GM23338 (cell line): ENCODE measurements at regions not wholly inside any gene's neighbourhood (a gene's known extent, or its start where the extent isn't known, plus 50 kb on each side); places are given as distances from the start of the nearest gene placed in this dataset.

Source experiments
- ATAC-seq: fragments of 200-7000 bp; cut with Tn5 transposase; 3 replicates; pipeline ENCODE4 v1.9.1; 2020
- DNase-seq: peaks from one replicate; pipeline ENCODE4 v3.0.0-alpha.2; 2015; ENCODE audit warnings: low spot score
- H2AFZ ChIP-seq: fragments of 200-600 bp; sonication (generic); 2 replicates; pipeline ENCODE4 v1.8.0; 2016; ENCODE audit warnings: antibody characterized with exemption, mild to moderate bottlenecking, moderate library complexity
- H3F3A ChIP-seq: fragments of 200-600 bp; sonication (generic); replicated peaks from 2 replicates; pipeline ENCODE4 v1.8.0; 2017; ENCODE audit warnings: antibody characterized with exemption, mixed run types, low read depth
- H3K27ac ChIP-seq: fragments of 200-600 bp; sonication (generic); 2 replicates; pipeline ENCODE4 v1.6.1; 2016; ENCODE audit warnings: low read depth
- H3K27me3 ChIP-seq: fragments of 200-600 bp; sonication (generic); 2 replicates; pipeline ENCODE4 v1.8.0; 2016; ENCODE audit warnings: mild to moderate bottlenecking, mixed run types, moderate library complexity; ENCODE audit not compliant: insufficient read depth
- H3K36me3 ChIP-seq: fragments of 200-600 bp; sonication (generic); 2 replicates; pipeline ENCODE4 v1.8.0; 2016; ENCODE audit warnings: mild to moderate bottlenecking; ENCODE audit not compliant: insufficient read depth
- H3K4me1 ChIP-seq: fragments of 200-600 bp; sonication (generic); 2 replicates; pipeline ENCODE4 v1.8.0; 2016; ENCODE audit warnings: mild to moderate bottlenecking, moderate library complexity; ENCODE audit not compliant: insufficient read depth
- H3K4me2 ChIP-seq: fragments of 200-600 bp; sonication (generic); 2 replicates; pipeline ENCODE4 v1.7.1; 2017; ENCODE audit warnings: mixed run types
- H3K4me3 ChIP-seq: fragments of 200-600 bp; sonication (generic); 2 replicates; pipeline ENCODE4 v1.6.1; 2016; ENCODE audit warnings: mixed run types
- H3K79me2 ChIP-seq: fragments of 200-600 bp; sonication (generic); replicated peaks from 2 replicates; pipeline ENCODE4 v1.8.0; 2017; ENCODE audit warnings: mild to moderate bottlenecking; ENCODE audit not compliant: insufficient read depth
- H3K9me2 ChIP-seq: fragments of 200-600 bp; sonication (generic); 2 replicates; pipeline ENCODE4 v1.8.0; 2017; ENCODE audit not compliant: insufficient read depth
- H4K20me1 ChIP-seq: fragments of 200-600 bp; sonication (generic); replicated peaks from 2 replicates; pipeline ENCODE4 v1.8.0; 2017; ENCODE audit warnings: mild to moderate bottlenecking; ENCODE audit not compliant: insufficient read depth
- H3K27ac Mint-ChIP-seq: 2 replicates; pipeline ENCODE4 v1.8.0; 2020; ENCODE audit warnings: inconsistent platforms, mild to moderate bottlenecking, moderate library complexity, mixed read lengths
- H3K27me3 Mint-ChIP-seq: 3 replicates; pipeline ENCODE4 v1.8.0; 2022; ENCODE audit warnings: low read depth, mild to moderate bottlenecking, moderate library complexity, mixed read lengths, inconsistent platforms; ENCODE audit not compliant: insufficient read depth, poor library complexity
- H3K36me3 Mint-ChIP-seq: 3 replicates; pipeline ENCODE4 v1.8.0; 2021; ENCODE audit warnings: low read depth, mild to moderate bottlenecking, inconsistent platforms, moderate library complexity, mixed read lengths
- H3K4me1 Mint-ChIP-seq: 3 replicates; pipeline ENCODE4 v1.8.0; 2020; ENCODE audit warnings: mild to moderate bottlenecking, inconsistent platforms, mixed read lengths
- H3K4me3 Mint-ChIP-seq: 3 replicates; pipeline ENCODE4 v1.8.0; 2021; ENCODE audit warnings: moderate library complexity, mild to moderate bottlenecking, inconsistent platforms, mixed read lengths
- H3K9me3 Mint-ChIP-seq: 3 replicates; pipeline ENCODE4 v1.8.0; 2020; ENCODE audit warnings: moderate library complexity, mild to moderate bottlenecking, inconsistent platforms, mixed read lengths
- CREB1 ChIP-seq: fragments of 250-450 bp; sonication (Bioruptor Pico); IDR thresholded peaks from 2 replicates; pipeline ENCODE4 v1.5.0; 2020; ENCODE audit warnings: low read depth, mild to moderate bottlenecking, moderate library complexity
- EZH2 ChIP-seq: fragments of 200-600 bp; sonication (generic); IDR thresholded peaks from one replicate; pipeline ENCODE4 v1.8.0; 2017; ENCODE audit warnings: antibody characterized with exemption, mild to moderate bottlenecking, low read depth; ENCODE audit not compliant: unreplicated experiment
- EZH2phosphoT487 ChIP-seq: fragments of 200-600 bp; sonication (generic); IDR thresholded peaks from one replicate; pipeline ENCODE4 v1.8.1; 2018; ENCODE audit warnings: antibody characterized with exemption; ENCODE audit not compliant: unreplicated experiment
- JUNB ChIP-seq: IDR thresholded peaks from one replicate; pipeline ENCODE4 v1.6.1; 2016; ENCODE audit warnings: antibody characterized with exemption; ENCODE audit not compliant: unreplicated experiment
- NANOG ChIP-seq: IDR thresholded peaks from 2 replicates; pipeline ENCODE4 v1.6.1; 2016; ENCODE audit warnings: antibody characterized with exemption, borderline replicate concordance
- STAT1 ChIP-seq: IDR thresholded peaks from one replicate; pipeline ENCODE4 v1.6.1; 2016; ENCODE audit warnings: antibody characterized with exemption; ENCODE audit not compliant: unreplicated experiment
- ZNF114 ChIP-seq: fragments of 250-450 bp; sonication (Bioruptor Pico); IDR thresholded peaks from 2 replicates; pipeline ENCODE4 v1.5.0; 2020; ENCODE audit warnings: mild to moderate bottlenecking, moderate library complexity
- ZNF331 ChIP-seq: fragments of 250-450 bp; sonication (Bioruptor Pico); IDR thresholded peaks from 2 replicates; pipeline ENCODE4 v1.5.0; 2020; ENCODE audit warnings: low read depth, mild to moderate bottlenecking, moderate library complexity
- TF ChIP-seq, protein P1 (sequence below), 2 experiments: fragments of 200-600 bp in 1 of 2; sonication (generic) in 1 of 2; conservative IDR thresholded peaks; 2 replicates each; pipeline versions ENCODE4 v1.5.1 to v1.6.1; 2016 to 2017; ENCODE audit warnings: antibody characterized with exemption in 2 of 2, low read depth in 2 of 2, mild to moderate bottlenecking in 2 of 2, moderate library complexity in 1 of 2
- TF ChIP-seq, protein P2 (sequence below): IDR thresholded peaks from one replicate; pipeline ENCODE4 v1.6.1; 2018; ENCODE audit warnings: antibody characterized with exemption; ENCODE audit not compliant: unreplicated experiment
- TF ChIP-seq, protein P3 (sequence below): fragments of 250-450 bp; sonication (Bioruptor Pico); IDR thresholded peaks from 2 replicates; pipeline ENCODE4 v1.5.0; 2020; ENCODE audit warnings: mild to moderate bottlenecking, moderate library complexity

DNA sequence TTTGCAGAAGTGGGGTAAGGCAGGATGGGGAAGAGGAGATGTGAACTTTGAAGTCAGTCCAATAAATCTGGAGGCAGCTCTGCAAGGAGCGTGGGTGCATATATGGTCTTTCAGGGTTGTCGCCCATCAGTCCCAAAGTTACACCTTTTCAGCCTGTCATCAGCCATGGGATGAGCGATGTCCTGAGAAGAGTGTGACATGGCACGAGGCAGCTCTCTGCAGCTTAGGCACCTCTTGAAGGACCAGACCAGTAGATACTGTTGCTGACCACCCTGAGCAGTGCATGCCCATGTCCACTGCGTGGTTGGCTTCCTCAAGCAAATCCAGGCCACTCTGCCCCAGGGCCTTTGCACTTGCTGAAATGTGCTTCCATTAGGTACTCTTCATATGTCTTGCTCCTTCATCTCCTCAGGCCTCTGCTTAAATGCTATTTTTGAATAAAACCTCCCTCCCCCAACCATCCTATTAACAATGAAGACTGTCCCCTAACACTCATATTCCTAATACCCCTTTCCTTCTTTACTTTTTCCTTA, 171.7 kb downstream of the ACTR3 start (continued):
- TF ChIP-seq, protein P1, sequence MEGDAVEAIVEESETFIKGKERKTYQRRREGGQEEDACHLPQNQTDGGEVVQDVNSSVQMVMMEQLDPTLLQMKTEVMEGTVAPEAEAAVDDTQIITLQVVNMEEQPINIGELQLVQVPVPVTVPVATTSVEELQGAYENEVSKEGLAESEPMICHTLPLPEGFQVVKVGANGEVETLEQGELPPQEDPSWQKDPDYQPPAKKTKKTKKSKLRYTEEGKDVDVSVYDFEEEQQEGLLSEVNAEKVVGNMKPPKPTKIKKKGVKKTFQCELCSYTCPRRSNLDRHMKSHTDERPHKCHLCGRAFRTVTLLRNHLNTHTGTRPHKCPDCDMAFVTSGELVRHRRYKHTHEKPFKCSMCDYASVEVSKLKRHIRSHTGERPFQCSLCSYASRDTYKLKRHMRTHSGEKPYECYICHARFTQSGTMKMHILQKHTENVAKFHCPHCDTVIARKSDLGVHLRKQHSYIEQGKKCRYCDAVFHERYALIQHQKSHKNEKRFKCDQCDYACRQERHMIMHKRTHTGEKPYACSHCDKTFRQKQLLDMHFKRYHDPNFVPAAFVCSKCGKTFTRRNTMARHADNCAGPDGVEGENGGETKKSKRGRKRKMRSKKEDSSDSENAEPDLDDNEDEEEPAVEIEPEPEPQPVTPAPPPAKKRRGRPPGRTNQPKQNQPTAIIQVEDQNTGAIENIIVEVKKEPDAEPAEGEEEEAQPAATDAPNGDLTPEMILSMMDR (conservative IDR thresholded peaks at IDR 0.05; ENCODE audit: low read depth in 2 of 2): no peak
- no peak for TF ChIP-seq STAT1
- TF ChIP-seq, protein P2, sequence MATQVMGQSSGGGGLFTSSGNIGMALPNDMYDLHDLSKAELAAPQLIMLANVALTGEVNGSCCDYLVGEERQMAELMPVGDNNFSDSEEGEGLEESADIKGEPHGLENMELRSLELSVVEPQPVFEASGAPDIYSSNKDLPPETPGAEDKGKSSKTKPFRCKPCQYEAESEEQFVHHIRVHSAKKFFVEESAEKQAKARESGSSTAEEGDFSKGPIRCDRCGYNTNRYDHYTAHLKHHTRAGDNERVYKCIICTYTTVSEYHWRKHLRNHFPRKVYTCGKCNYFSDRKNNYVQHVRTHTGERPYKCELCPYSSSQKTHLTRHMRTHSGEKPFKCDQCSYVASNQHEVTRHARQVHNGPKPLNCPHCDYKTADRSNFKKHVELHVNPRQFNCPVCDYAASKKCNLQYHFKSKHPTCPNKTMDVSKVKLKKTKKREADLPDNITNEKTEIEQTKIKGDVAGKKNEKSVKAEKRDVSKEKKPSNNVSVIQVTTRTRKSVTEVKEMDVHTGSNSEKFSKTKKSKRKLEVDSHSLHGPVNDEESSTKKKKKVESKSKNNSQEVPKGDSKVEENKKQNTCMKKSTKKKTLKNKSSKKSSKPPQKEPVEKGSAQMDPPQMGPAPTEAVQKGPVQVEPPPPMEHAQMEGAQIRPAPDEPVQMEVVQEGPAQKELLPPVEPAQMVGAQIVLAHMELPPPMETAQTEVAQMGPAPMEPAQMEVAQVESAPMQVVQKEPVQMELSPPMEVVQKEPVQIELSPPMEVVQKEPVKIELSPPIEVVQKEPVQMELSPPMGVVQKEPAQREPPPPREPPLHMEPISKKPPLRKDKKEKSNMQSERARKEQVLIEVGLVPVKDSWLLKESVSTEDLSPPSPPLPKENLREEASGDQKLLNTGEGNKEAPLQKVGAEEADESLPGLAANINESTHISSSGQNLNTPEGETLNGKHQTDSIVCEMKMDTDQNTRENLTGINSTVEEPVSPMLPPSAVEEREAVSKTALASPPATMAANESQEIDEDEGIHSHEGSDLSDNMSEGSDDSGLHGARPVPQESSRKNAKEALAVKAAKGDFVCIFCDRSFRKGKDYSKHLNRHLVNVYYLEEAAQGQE: no peak
- TF ChIP-seq CREB1 (CRISPR knock-in tag): no peak

DNA sequence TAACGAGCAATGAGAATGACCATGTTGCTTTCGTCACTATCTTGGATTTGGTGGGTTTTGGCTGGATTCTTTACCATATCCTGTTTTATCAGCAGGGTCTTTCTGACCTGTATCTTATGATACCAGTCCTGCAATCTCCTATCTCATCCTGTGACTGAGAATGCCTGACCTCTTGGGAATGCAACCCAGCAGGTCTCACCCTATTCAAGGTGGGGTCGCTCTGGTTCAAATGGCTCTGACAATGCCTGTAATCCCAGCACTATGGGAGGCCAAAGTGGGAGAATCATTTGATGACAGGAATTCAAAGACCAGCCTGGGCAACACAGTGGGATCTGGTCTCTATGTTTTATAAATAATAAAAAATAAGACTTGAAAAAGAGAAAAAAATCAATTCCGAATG, 173.5 kb downstream of the ACTR3 start:
- Mint-ChIP-seq H3K36me3 (no peaks in the 10 kb centered on the region), H3K4me1 (0 out of 3 replicates have a peak, but pooled peaks cover 3% of the 10 kb centered on the region), H3K4me3 (no peak overlapping the region), H3K27me3 (no peaks in the 10 kb centered on the region), H3K9me3 (peaks cover 37% of the 10 kb centered on the region), H3K27ac (no peak overlapping the region)
- Histone ChIP-seq H3K4me1 (no peaks in the 10 kb centered on the region; the same call in 1 of the 2 replicates), H4K20me1 (no peaks in the 10 kb centered on the region), H3K27ac (no peak overlapping the region), H3F3A (no peaks in the 10 kb centered on the region), H3K4me3 (no peak overlapping the region), H3K27me3 (no peaks in the 10 kb centered on the region), H3K36me3 (no peaks in the 10 kb centered on the region), H3K9me2 (no peaks in the 10 kb centered on the region), H3K4me2 (no peak overlapping the region), H3K79me2 (no peaks in the 10 kb centered on the region), H2AFZ (no peak overlapping the region)
- ATAC-seq (peak; percentile 51; the same call in 2 of the 3 replicates), DNase-seq (no peak)
- TF ChIP-seq EZH2 (no peak), ZNF114 (CRISPR knock-in tag) (no peak), ZNF331 (no peak), JUNB (no peak), EZH2phosphoT487 (no peak), STAT1 (no peak), NANOG (no peak)
- TF ChIP-seq, protein P3, sequence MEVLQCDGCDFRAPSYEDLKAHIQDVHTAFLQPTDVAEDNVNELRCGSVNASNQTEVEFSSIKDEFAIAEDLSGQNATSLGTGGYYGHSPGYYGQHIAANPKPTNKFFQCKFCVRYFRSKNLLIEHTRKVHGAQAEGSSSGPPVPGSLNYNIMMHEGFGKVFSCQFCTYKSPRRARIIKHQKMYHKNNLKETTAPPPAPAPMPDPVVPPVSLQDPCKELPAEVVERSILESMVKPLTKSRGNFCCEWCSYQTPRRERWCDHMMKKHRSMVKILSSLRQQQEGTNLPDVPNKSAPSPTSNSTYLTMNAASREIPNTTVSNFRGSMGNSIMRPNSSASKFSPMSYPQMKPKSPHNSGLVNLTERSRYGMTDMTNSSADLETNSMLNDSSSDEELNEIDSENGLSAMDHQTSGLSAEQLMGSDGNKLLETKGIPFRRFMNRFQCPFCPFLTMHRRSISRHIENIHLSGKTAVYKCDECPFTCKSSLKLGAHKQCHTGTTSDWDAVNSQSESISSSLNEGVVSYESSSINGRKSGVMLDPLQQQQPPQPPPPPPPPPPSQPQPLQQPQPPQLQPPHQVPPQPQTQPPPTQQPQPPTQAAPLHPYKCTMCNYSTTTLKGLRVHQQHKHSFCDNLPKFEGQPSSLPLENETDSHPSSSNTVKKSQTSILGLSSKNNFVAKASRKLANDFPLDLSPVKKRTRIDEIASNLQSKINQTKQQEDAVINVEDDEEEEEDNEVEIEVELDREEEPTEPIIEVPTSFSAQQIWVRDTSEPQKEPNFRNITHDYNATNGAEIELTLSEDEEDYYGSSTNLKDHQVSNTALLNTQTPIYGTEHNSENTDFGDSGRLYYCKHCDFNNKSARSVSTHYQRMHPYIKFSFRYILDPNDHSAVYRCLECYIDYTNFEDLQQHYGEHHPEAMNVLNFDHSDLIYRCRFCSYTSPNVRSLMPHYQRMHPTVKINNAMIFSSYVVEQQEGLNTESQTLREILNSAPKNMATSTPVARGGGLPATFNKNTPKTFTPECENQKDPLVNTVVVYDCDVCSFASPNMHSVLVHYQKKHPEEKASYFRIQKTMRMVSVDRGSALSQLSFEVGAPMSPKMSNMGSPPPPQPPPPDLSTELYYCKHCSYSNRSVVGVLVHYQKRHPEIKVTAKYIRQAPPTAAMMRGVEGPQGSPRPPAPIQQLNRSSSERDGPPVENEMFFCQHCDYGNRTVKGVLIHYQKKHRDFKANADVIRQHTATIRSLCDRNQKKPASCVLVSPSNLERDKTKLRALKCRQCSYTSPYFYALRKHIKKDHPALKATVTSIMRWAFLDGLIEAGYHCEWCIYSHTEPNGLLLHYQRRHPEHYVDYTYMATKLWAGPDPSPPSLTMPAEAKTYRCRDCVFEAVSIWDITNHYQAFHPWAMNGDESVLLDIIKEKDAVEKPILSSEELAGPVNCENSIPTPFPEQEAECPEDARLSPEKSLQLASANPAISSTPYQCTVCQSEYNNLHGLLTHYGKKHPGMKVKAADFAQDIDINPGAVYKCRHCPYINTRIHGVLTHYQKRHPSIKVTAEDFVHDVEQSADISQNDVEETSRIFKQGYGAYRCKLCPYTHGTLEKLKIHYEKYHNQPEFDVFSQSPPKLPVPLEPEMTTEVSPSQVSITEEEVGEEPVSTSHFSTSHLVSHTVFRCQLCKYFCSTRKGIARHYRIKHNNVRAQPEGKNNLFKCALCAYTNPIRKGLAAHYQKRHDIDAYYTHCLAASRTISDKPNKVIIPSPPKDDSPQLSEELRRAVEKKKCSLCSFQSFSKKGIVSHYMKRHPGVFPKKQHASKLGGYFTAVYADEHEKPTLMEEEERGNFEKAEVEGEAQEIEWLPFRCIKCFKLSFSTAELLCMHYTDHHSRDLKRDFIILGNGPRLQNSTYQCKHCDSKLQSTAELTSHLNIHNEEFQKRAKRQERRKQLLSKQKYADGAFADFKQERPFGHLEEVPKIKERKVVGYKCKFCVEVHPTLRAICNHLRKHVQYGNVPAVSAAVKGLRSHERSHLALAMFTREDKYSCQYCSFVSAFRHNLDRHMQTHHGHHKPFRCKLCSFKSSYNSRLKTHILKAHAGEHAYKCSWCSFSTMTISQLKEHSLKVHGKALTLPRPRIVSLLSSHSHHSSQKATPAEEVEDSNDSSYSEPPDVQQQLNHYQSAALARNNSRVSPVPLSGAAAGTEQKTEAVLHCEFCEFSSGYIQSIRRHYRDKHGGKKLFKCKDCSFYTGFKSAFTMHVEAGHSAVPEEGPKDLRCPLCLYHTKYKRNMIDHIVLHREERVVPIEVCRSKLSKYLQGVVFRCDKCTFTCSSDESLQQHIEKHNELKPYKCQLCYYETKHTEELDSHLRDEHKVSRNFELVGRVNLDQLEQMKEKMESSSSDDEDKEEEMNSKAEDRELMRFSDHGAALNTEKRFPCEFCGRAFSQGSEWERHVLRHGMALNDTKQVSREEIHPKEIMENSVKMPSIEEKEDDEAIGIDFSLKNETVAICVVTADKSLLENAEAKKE (CRISPR knock-in tag): no peak
- TF ChIP-seq, protein P1 (conservative IDR thresholded peaks at IDR 0.05; ENCODE audit: low read depth in 2 of 2): no peak
